HCEC 1CT (cell line): ENCODE measurements at regions not wholly inside any gene's neighbourhood (a gene's known extent, or its start where the extent isn't known, plus 50 kb on each side); places are given as distances from the start of the nearest gene placed in this dataset.

Source experiments
- DNase-seq: peaks from one replicate; pipeline ENCODE4 v3.0.0-alpha.2; 2017

GRCh38 chr4:14184265-14184664 is 556.7 kb upstream of the BOD1L1 start:
- no peak for DNase-seq

GRCh38 chr4:14184767-14185166 is 557.2 kb upstream of the BOD1L1 start:
- DNase-seq, result no peak

- DNase-seq, result no peak
Measured at GRCh38 chr4:14188214-14188613, 560.7 kb upstream of the BOD1L1 start.

- DNase-seq, result no peak
Measured at GRCh38 chr4:14193601-14194000, 566.1 kb upstream of the BOD1L1 start.

GRCh38 chr4:14196131-14196530 is 568.6 kb upstream of the BOD1L1 start:
- peak; percentile 28 for DNase-seq

GRCh38 chr4:14215116-14215770 is 587.7 kb upstream of the BOD1L1 start:
- no peak for DNase-seq

- DNase-seq, result no peak
Measured at GRCh38 chr4:14217401-14217800, 589.9 kb upstream of the BOD1L1 start.

GRCh38 chr4:14218641-14219040 is 591.1 kb upstream of the BOD1L1 start:
- no peak for DNase-seq

- DNase-seq, result no peak
Measured at GRCh38 chr4:14221176-14221575, 593.7 kb upstream of the BOD1L1 start.

GRCh38 chr4:14222377-14223029 is 595.0 kb upstream of the BOD1L1 start:
- no peak for DNase-seq

GRCh38 chr4:14223461-14223860 is 595.9 kb upstream of the BOD1L1 start:
- no peak for DNase-seq

- no peak for DNase-seq
Measured at GRCh38 chr4:14225688-14226207, 598.2 kb upstream of the BOD1L1 start.

GRCh38 chr4:14233126-14233525 is 605.6 kb upstream of the BOD1L1 start:
- no peak for DNase-seq

- DNase-seq, result peak; percentile 45
Measured at GRCh38 chr4:14234307-14234706, 606.8 kb upstream of the BOD1L1 start.

- DNase-seq, result no peak
Measured at GRCh38 chr4:14236359-14236758, 608.8 kb upstream of the BOD1L1 start.

- DNase-seq, result peak; percentile 5
Measured at GRCh38 chr4:14237911-14238310, 610.4 kb upstream of the BOD1L1 start.

GRCh38 chr4:14241574-14241973 is 614.0 kb upstream of the BOD1L1 start:
- DNase-seq, result no peak

- DNase-seq, result no peak
Measured at GRCh38 chr4:14247767-14248166, 620.2 kb upstream of the BOD1L1 start.

GRCh38 chr4:14249226-14249625 is 621.7 kb upstream of the BOD1L1 start:
- no peak for DNase-seq

- DNase-seq, result peak; percentile 2
Measured at GRCh38 chr4:14254252-14254651, 626.7 kb upstream of the BOD1L1 start.

GRCh38 chr4:14254926-14255325 is 627.4 kb upstream of the BOD1L1 start:
- no peak for DNase-seq

- no peak for DNase-seq
Measured at GRCh38 chr4:14257903-14258302, 630.4 kb upstream of the BOD1L1 start.

GRCh38 chr4:14259936-14260335 is 632.4 kb upstream of the BOD1L1 start:
- no peak for DNase-seq

GRCh38 chr4:14260591-14260990 is 633.1 kb upstream of the BOD1L1 start:
- no peak for DNase-seq

GRCh38 chr4:14262221-14262620 is 634.7 kb upstream of the BOD1L1 start:
- no peak for DNase-seq
